Activated gamma-delta T cell treated with anti-CD3 and anti-CD28 coated beads, Interleukin-2, amount 50 U/mL, for 16 hours (primary cell): ENCODE measurements at regions not wholly inside any gene's neighbourhood (a gene's known extent, or its start where the extent isn't known, plus 50 kb on each side); places are given as distances from the start of the nearest gene placed in this dataset.

Experiments used
- DNase-seq: peaks from one replicate; pipeline ENCODE4 v3.0.0-alpha.2; 2020; ENCODE audit warnings: low read depth

DNA sequence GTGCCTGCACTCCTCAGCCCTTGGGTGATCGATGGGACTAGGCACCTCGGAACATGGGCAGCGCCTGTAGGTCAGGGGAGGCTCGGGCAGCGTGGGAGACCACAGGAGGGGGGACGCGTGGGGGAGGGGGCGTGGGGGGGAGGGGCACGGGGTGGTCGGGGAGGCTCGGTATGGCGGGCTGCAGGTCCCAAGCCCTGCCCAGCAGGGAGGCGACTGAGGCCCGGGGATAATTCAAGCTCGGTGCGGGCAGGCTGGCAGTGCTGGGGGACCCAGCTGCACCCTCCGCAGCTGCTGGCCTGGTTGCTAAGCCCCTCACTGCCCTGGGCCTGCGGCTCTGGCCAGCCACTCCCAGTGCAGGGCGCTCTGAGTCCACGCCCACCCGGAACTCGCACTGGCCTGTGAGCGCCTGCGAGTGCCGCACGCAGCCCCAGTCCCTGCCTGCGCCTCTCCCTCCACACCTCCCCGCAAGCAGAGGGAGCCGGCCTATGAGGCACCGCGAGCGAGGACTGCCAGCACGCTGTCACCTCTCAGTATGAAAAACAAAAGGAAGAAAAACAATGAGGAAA, 1698.3 kb upstream of the RAG2 start:
- no peak for DNase-seq

DNA sequence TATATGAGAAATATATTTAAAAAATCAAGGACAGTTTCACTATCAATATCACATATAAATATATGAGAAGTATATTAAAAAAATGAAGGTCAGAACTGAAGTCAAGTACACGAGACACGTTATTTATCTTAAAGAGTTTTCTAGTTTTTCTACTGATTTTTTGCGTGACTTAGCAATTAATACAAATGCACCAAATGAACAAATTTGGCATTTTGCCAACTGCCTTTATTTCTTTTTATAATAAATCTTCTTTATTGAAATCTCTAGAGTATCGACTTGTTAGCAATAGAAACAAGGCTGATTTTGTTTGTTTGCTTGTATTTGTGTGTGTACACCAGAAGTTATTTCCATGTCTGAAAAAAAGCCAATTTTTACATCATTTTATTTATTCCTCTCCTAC, 1684.7 kb upstream of the RAG2 start:
- no peak for DNase-seq

DNA sequence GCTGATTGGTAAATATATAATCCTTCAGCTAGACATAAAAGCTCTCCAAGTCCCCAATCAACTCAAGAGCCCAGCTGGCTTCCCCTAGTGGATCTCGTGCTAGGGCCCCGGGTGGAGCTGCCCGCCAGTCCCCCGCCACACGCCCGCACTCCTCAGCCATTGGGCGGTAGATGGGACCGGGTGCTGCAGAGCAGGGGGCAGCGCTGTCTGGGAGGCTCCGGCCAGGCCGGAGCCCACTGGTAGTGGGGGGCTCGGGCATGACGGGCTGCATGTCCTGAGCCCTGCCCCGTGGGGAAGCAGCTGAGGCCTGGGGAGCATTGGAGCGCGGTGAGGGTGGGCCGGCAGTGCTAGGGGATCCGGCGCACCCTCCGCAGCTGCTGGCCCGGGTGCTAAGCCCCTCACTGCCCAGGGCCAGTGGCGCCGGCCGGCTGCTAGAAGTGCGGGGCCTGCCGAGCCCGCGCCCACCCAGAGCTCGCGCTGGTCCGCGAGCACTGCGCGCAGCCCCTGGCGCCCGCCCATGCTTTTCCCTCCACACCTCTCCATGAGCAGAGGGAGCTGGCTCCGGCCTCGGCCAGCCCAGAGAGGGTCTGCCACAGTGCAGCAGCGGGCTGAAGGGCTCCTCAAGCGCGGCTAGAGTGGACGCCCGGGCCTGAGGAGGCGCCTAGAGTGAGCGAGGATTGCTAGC, 1680.6 kb upstream of the RAG2 start:
- no peak for DNase-seq

DNA sequence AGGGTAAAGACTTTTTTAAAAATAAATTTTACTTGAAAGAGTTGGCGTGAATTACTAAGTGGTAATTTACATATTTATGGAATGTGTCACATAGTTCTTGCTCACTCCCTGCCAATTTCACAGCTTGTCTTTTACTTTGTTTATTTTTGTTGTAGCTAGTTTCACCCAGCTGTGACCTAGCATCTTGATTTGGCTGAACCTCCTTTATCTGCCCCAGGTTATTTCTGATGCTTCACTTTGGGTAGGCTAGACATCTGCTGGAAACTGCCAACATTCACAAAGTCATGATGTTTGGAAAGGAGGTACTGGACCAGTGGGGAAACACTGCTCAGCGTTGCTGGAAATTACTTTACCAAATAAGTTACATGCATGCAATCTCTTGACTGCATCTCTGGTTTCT, 1676.0 kb upstream of the RAG2 start:
- DNase-seq: no peak

DNA sequence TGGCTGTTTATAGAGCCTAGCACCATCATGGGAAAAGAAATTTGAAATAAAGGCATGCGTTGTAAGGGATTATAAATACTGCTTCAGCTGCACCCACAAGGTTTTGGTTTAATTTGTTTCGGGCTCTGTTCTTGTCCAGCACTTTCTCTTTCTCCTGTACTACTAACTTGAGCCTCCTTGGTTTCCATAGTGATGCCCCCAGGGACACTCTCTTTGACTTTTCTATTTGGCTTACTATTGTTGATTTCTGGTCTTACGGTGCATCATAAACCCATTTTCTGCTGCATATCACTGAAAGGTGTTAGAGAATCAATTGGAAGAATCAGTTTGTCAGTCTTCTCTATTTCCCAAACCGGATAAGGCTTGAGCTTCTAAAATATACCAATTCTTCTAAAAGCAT, 1674.3 kb upstream of the RAG2 start:
- DNase-seq: no peak

DNA sequence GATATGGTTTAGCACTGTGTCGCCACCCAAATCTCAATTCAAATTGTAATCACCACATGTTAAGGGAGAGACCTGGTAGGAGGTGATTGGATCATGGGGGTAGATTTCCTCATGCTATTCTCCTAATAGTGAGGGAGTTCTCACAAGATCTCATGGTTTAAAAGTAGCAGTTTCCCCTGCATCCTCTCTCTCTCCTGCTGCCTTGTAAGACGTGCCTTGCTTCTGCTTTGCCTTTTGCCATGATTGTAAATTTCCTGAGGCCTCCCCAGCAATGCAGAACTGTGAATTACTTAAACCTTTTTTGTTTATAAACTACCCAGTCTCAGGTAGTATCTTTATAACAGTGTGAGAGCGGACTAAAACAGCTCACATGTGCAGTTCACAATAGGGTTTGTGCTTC, 1668.7 kb upstream of the RAG2 start:
- DNase-seq: no peak

DNA sequence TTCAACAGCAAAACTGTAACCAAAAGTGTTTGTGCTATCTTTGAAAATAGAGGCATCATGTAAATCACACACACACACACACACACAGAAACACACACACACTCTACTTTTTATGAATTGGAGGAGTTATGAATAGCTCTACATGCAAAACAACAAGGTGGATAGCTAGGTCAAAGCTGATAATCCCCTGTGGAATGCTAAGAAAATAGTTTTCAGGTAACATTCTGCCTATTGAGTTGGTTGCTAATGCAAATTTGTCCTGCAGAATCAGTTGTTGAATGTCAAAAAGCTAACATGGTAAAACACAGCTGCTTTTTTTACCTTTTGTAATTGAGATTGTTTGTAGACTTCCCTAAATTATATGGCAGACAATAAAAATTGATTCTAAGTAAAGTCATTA, 1658.4 kb upstream of the RAG2 start:
- no peak for DNase-seq

DNA sequence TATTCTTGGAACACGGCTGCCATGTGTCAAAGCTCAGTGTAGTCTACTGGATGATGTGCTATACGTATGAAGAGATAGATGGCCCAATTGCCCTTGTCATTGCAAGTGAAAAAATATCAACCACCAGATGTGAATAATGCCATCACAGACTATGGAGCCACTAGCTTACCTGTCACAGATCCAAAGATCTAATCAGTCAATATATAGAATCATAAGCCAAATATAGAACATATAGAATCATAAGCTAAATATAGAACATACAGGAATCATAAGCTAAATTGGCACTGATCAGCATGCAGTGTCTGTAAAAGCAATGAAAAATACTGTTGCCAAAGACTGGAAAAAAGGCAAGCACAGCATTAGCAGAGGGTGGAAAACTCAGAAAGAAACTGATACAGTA, 1656.9 kb upstream of the RAG2 start:
- no peak for DNase-seq

DNA sequence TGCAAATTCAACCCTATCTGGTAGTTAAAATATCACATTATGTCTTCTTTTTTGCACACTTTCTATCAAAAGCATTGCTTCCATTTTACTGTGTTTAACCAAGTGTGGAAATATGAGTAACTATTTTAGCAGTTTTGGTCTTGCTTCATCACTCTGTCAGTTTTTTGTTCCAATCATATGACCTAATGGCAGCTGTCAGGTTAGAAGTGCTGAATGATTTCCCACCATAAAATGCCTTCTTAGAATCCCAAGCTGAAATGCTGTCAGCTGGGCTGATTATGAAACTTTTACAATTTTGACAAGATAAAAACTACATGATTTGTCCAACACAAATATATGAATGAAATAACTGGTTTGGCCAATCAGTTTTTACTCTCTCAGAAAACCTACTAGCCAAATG, 1654.6 kb upstream of the RAG2 start:
- no peak for DNase-seq

DNA sequence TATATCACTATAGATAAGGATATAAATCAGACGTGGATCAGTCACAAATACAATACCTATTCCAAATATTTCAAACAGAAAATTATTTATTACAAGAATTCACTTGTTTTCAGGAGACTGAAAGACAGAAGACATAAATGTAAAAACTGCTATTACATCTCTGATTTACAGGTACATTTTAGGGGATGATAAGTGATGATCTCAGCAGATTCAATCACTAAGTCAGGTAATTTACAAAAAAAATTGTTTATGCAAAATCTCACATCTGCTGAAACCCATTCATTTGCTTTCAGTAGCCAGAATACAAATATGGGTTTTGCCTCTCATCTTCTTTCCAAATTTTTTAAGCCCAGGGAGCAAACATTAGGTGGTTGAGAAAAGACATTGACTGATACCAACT, 1648.4 kb upstream of the RAG2 start:
- DNase-seq: no peak

DNA sequence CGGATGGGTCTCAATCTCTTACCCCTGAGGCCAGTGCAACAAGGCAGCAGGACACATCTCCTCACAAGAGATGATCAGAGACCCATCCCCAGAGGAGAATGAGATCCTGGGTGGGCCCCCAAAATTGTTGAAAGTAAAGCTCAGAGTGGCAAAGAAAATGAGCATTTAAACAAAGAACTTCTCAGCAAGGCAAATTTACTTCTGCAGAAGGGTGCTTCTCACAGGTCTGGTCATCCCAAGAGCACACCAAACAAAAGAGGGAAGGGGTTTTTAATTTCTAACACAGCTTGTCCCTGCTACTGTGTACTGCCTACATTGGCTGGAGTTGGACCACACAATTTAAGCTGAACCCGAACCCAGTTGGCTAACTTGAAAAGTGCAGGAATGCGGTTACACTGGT, 1628.6 kb upstream of the RAG2 start:
- no peak for DNase-seq

DNA sequence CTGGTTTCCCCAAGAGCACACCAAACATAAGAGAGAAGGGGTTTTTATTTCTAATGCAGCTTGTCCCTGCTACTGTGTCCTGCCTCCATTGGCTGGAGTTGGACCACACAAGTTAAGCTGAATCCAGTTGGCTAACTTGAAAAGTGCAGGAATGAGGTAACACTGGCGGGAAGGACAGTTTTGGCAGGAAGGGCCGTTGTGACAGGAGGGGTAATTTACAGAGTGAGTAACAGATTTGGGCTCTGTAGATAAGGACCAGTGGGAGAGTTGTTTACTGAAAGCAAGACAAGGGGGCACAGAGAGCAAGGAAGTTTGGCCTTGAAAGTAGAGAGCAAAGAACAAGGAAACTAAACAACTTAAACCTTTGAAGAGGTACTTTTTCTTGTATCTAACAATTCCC, 1623.3 kb upstream of the RAG2 start:
- no peak for DNase-seq

DNA sequence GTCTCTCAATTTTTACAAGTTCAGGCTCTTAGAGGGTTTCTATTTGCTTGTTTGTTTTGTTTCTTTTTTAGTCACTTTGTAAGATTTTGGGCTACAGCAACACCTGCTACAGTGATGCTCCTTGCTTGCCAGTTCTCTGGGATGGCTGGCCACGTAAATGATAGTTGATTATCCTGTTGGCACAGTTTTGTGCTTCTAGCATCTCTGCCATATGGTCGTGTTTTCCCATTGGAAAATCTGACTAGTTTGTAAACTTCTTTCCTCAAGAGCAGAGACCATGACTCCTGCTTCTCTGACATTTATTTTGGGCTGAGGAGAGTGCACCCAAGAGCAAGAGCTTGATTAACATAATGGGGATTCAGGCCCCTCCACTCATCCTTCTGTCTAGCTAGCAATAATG, 1621.6 kb upstream of the RAG2 start:
- no peak for DNase-seq

DNA sequence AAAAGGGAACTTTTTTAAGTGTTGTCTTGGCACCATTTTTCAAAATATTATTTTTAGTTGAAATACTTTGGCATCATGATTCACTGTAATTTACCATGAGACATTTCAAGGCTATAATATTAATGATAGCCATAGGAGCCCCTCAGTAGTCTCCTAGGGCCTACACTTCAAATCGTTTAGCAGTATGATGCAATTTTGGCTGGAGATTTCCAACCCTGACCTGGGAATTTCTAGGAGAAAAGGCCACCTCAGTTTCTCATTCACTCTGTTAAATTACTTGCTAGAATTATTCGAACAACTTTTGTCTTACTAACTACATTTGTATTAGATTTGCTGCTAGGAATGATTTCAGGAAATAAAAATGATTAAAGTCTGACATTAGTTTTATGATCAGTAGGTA, 1610.9 kb upstream of the RAG2 start:
- no peak for DNase-seq

DNA sequence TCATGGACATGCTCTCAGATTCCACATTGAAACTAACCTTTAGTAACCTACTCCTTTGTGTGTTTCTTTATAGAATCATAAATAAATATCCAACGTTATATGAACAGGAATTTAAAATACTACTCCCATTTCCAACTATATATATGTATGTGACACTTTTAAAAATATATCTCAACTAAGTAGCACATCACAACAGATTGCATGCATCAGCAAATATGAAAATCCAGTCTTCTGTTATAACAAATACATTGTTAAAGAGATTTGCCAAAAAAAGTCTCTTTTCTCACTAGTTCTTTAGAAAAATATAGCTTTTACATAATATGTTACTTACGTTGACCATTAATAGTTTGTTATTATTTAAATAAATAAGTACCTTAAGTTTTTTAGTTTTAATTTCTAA, 1608.6 kb upstream of the RAG2 start:
- DNase-seq: no peak

DNA sequence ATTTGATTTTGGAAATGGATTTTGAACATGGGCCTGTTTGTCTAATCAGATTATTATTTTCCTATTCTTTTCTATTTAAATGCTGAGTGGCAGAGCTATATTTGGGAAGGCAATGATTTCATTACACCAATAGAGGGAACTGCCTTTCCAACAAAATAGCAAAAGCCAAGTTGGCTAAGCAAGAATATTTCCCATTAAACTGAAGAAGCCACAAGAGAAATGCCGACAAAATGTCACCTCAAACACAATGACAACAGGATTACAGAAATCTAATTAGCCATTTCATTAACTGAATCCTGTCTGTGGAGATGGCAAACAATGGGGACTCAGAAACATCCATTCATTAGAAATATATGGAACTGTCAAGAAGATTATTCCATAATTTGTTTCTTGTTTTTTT, 1593.1 kb upstream of the RAG2 start:
- DNase-seq: no peak

DNA sequence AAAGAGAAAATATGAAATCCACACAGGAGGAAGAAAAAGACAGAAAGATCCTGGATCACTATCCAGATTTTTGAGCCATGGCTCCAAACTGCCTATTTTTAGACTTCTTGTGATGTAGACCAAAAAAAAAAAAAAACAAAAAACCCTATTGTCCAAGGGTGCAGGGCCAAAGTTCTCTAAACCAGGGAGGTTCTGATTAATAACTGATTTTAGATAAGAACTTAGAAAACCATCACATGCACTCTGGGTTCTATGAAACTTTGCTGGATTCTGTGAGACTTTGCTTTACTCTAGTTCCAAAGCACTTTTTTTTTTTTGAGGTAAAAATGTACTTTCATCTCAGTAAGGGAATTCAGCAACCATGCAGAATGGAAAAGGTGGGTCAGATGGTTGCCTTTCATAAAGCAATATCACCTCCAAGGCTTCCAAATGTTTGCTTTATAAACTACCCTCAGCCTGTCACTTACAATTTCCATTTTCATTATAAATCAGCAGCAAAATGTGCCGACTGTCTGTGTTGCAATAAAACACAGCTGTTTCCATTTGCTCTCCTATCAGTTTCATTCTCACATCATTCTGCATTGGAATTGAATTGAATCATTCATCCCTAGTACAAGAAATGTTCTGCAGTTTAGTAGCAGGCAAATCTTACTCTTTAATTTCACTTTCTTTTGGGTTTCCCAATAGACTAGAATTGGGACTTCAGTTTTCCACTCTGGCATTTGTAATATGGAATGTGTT, 1584.3 kb upstream of the RAG2 start:
- no peak for DNase-seq

DNA sequence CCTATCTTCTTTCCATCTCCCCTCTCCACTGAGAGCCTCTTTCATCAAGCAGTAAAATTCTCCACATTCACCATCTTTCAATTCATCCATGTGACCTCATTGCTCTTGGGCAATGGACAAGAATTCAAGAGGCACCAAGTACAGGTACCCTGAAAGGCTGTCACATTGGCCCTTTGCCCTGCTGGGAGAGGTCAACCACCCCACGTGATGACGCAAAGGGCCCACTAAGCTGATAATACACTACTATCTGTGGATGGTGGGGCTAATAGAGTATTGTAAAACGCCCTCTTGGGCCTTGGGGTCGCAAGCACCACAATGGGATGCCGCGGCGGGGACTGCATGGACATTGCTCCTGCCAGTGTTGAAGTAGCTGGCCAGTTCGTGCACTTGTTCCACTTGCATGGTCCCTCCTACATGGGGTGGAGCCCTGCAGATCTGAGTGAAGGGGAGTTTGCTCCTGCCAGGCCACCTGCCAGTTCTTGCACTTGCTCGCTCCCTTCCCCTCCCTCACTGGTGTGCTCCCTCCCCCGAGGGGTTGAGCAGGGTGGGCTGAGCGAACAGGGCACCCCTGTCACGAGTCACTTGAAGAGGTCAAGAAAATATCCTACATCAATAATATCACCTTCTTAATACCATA, 1578.8 kb upstream of the RAG2 start:
- DNase-seq: no peak

DNA sequence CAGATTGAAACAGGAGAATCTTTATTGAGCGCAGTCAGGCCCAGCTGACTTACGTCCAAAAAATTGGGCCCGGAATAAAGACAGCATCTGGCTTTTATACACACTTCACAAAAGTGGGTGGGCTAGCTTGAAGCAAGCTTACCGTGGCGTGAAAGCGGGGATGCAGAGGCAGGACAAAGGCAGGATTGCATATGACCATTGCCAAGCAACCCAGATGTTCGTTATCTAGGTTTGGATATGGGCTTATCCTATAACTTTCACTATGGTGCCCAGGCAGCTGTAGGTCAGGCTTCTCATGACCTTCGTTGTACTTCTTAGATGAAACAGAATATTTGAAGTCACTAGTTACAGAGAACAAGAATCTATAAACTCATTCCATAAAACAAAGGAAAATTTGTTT, 1575.6 kb upstream of the RAG2 start:
- DNase-seq: no peak

DNA sequence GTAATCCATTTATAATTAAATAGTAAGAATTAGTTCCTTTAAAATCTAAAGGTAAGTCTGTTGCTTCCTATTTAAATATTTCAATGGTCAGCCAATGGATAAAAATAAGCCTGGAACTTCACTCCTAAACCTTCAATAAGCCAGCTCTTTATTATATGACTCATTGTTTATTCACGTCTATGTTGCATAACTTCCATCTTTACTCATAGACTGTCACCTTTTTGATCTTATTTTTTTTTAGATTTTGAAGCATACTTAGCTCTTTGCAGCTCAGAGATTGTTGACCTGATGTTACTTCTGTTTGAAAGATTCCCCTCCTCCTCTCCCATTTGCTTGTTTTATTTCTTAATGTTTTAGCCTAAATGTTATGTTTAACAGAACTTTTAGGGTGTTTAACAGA, 1571.2 kb upstream of the RAG2 start:
- DNase-seq: no peak

DNA sequence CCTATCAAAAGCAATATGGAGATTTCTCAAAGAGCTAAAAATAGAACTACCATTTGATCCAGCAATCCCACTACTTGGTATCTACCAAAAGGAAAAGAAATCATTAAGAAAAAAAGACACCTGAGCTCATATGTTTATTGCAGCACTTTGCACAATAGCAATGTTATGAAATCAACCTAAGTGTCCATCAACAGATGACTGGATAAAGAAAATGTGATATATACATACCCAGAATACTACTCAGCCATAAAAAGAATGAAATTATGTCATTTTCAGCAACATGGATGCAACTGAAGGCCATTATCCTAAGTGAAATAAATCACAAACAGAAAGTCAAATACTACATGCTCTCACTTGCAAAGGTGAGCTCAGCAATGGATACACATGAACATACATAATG, 1565.5 kb upstream of the RAG2 start:
- no peak for DNase-seq

DNA sequence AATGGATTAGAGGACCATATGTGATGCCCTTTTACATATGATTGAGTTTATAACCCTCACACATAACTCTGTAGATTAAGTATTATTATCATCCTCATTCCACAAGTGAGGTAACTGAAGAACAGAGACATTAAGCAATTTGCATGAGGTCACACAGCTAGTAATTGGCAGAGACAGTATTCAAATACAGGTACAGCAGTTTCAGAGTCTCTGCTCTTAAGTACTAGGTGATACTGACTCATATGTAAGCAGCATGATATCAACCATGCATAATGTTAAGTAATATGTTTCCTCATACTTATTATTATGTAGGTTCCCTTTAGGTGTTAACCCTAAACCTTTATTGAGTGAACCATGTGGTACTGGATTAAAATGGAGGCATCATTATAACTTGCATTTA, 1562.4 kb upstream of the RAG2 start:
- no peak for DNase-seq

DNA sequence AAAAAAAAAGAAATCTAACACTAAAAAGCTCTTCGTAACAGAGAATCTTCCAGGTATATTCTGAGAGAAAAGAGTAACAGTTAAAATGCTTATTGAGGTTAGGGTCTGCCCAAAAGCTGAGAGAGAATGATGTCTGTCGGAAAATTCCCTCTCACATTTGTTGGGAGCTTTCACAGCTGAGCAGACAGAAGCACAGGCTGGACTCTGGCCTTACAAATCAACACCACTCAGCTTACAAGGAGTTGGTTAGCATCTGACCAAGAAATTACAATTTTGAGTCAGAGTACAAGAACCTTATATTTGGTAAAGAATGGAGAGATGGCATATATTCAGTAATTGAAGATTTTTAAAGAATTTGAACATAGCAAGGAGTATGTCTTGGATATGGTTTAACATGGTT, 1561.0 kb upstream of the RAG2 start:
- DNase-seq: no peak
